DND-41 (cell line): ENCODE measurements at regions not wholly inside any gene's neighbourhood (a gene's known extent, or its start where the extent isn't known, plus 50 kb on each side); places are given as distances from the start of the nearest gene placed in this dataset.

Source experiments
- ATAC-seq: fragments of 200-7000 bp; cut with Tn5 transposase; 3 replicates; pipeline ENCODE4 v1.9.1; 2021; ENCODE audit warnings: low read depth; ENCODE audit not compliant: insufficient read depth
- DNase-seq: peaks from one replicate; pipeline ENCODE4 v3.0.0-alpha.2; 2020
- H2AFZ ChIP-seq: 2 replicates; pipeline ENCODE4 v1.6.0; 2012; ENCODE audit warnings: low read depth, low read length
- H3K27ac ChIP-seq: 2 replicates; pipeline ENCODE4 v1.5.1; 2012; ENCODE audit warnings: low read length, inconsistent platforms
- H3K27me3 ChIP-seq: fragments of 200-600 bp; sonication (generic); 2 replicates; pipeline ENCODE4 v1.6.0; 2012; ENCODE audit warnings: low read length, mild to moderate bottlenecking, inconsistent platforms; ENCODE audit not compliant: insufficient read depth, poor library complexity
- H3K36me3 ChIP-seq: 2 replicates; pipeline ENCODE4 v1.5.1; 2012; ENCODE audit warnings: low read length, inconsistent platforms; ENCODE audit not compliant: insufficient read depth
- H3K4me1 ChIP-seq: 2 replicates; pipeline ENCODE4 v1.5.1; 2012; ENCODE audit warnings: mild to moderate bottlenecking, low read length; ENCODE audit not compliant: insufficient read depth
- H3K4me2 ChIP-seq: 2 replicates; pipeline ENCODE4 v1.6.0; 2012; ENCODE audit warnings: mild to moderate bottlenecking, moderate library complexity, low read length, inconsistent platforms; ENCODE audit not compliant: insufficient read depth
- H3K4me3 ChIP-seq, 2 experiments: fragments of 200-600 bp in 1 of 2; shearing (Covaris generic) in 1 of 2; 2 replicates each; pipeline ENCODE4 v1.5.1; 2012 to 2016; ENCODE audit warnings: inconsistent platforms in 2 of 2, low read length in 2 of 2, mild to moderate bottlenecking in 2 of 2, low read depth in 1 of 2, moderate library complexity in 1 of 2
- H3K79me2 ChIP-seq: 2 replicates; pipeline ENCODE4 v1.6.0; 2012; ENCODE audit warnings: low read length, inconsistent platforms; ENCODE audit not compliant: insufficient read depth
- H3K9ac ChIP-seq: 2 replicates; pipeline ENCODE4 v1.6.0; 2012; ENCODE audit warnings: low read depth, mild to moderate bottlenecking, inconsistent platforms, low read length, moderate library complexity
- H3K9me3 ChIP-seq: 2 replicates; pipeline ENCODE4 v1.5.1; 2012; ENCODE audit warnings: low read length, moderate library complexity, mild to moderate bottlenecking, inconsistent platforms; ENCODE audit not compliant: insufficient read depth, severe bottlenecking
- H4K20me1 ChIP-seq: 2 replicates; pipeline ENCODE4 v1.6.0; 2012; ENCODE audit warnings: low read length; ENCODE audit not compliant: insufficient read depth
- CTCF ChIP-seq: IDR thresholded peaks from 2 replicates; pipeline ENCODE4 v1.5.1; 2012; ENCODE audit warnings: borderline replicate concordance, low read length, moderate library complexity, mild to moderate bottlenecking; ENCODE audit not compliant: poor library complexity, severe bottlenecking; ENCODE audit errors: extremely low read depth
- EZH2 ChIP-seq: IDR thresholded peaks from 3 replicates; pipeline ENCODE4 v1.6.1; 2012; ENCODE audit warnings: borderline replicate concordance, low read depth, mild to moderate bottlenecking, moderate library complexity, low read length, inconsistent platforms; ENCODE audit not compliant: severe bottlenecking

GRCh38 chr17:53449324-53449723 is 373.4 kb upstream of the KIF2B start:
- Histone ChIP-seq H3K4me1 (no peaks in the 10 kb centered on the region), H3K27ac (no peak overlapping the region), H4K20me1 (no peaks in the 10 kb centered on the region), H3K79me2 (no peaks in the 10 kb centered on the region), H3K9ac (no peak overlapping the region), H3K27me3 (no peaks in the 10 kb centered on the region), H2AFZ (no peak overlapping the region), H3K4me3 (no peak overlapping the region), H3K36me3 (no peaks in the 10 kb centered on the region), H3K4me2 (no peak overlapping the region), H3K9me3 (no peaks in the 10 kb centered on the region)
- ATAC-seq (no peak), DNase-seq (no peak)
- TF ChIP-seq CTCF, result no peak
- TF ChIP-seq EZH2, result no peak

GRCh38 chr17:53428913-53429312 is 393.8 kb upstream of the KIF2B start:
- Histone ChIP-seq H3K36me3 (no peaks in the 10 kb centered on the region), H4K20me1 (no peaks in the 10 kb centered on the region), H3K4me2 (no peak overlapping the region), H3K27ac (no peak overlapping the region), H3K4me3 (no peak overlapping the region), H3K79me2 (no peaks in the 10 kb centered on the region), H3K4me1 (no peaks in the 10 kb centered on the region), H3K9ac (no peak overlapping the region), H3K27me3 (no peaks in the 10 kb centered on the region), H2AFZ (no peak overlapping the region), H3K9me3 (no peaks in the 10 kb centered on the region)
- DNase-seq (no peak), ATAC-seq (no peak)
- TF ChIP-seq CTCF, result no peak
- TF ChIP-seq EZH2, result no peak

- H3K36me3 ChIP-seq, result no peaks in the 10 kb centered on the region
- TF ChIP-seq CTCF (no peak), EZH2 (no peak)
- H3K79me2 ChIP-seq, result no peaks in the 10 kb centered on the region
- H3K9me3 ChIP-seq, result no peaks in the 10 kb centered on the region
- H3K27ac ChIP-seq, result no peak overlapping the region
- no peak overlapping the region for H3K4me2 ChIP-seq
- no peaks in the 10 kb centered on the region for H3K27me3 ChIP-seq
- DNase-seq, result no peak
- no peak overlapping the region for H3K4me3 ChIP-seq
- H4K20me1 ChIP-seq, result no peaks in the 10 kb centered on the region
- no peaks in the 10 kb centered on the region for H3K4me1 ChIP-seq
- H2AFZ ChIP-seq, result no peak overlapping the region
- ATAC-seq, result no peak
- no peak overlapping the region for H3K9ac ChIP-seq
Measured at GRCh38 chr17:53426505-53426904, 396.2 kb upstream of the KIF2B start.
